ENCODE measurements at regions not wholly inside any gene's neighbourhood (a gene's known extent, or its start where the extent isn't known, plus 50 kb on each side); places are given as distances from the start of the nearest gene placed in this dataset.
A peak's percentile ranks its signal among the peaks of the same experiment; 100 is the strongest.

GRCh38 chr6:15058200-15059061 is 187.4 kb upstream of the JARID2 start:
- DNase-seq: no peak

DNA sequence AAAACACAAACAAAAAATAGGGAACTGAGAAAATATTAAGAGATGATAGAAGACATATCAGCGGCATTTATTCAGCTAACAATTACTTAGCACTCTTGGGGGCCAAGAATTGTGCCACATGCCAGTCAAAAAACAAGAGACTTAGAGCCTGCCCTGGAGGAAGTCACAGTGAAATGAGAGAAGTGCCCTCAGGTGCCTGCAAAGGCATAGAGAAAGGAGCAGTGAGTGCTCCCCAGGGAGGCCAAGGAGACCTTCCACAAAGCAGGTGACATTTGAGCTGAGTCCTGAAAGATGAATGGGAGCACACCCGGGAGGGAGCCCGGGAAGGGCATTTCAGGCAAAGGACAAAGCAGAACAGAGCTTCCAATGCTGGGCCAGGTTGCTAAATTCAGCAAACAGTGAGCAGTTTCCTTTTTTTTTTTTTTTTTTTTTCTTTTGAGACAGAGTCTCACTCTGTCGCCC is 184.7 kb upstream of the JARID2 start:
- peak; percentile 17 to 24 for DNase-seq

GRCh38 chr6:15061908-15062515 is 183.9 kb upstream of the JARID2 start:
- DNase-seq: no peak

- no peak for DNase-seq
Measured at GRCh38 chr6:15062516-15063252, 183.2 kb upstream of the JARID2 start.

- no peak for DNase-seq
Measured at GRCh38 chr6:15063253-15063853, 182.5 kb upstream of the JARID2 start.

DNA sequence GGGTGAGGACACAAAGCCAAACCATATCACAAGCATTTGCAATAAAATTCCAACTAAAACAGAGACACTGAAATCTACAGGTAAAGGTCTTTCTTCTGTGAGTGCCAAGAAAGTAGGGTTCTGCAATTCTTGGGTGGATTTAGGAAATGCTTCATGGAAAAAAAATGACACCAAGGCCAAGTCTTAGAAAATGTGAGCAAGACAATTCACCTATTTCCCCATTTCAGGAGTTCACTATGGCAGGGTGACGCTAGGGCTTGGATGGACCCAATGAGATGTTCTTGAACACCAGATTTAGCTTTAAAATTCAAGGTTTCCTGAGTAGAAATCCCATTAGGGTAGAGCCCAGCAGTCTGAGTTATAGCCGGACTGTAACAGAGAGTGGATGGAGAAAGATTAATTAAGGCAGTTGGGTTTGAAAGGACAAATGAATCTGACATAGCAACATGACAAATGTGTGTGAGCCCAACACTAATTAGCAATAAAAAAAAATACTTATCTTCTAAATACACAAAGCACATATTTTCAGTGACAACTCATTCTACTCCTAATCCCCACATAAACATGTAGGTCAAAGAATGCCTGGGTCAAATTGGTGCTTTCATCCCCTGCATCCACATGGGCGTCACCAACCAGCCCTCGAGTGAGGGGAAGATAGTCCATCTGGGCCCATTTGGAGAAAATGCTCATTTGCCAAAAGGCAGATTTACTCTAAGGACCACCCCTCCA is 180.4 kb upstream of the JARID2 start:
- DNase-seq: no peak

- DNase-seq: no peak
Measured at GRCh38 chr6:15066089-15066758, 179.6 kb upstream of the JARID2 start.

- peak in 1 of 2 experiments; percentile 37 for DNase-seq
Measured at GRCh38 chr6:15073344-15073789, 172.5 kb upstream of the JARID2 start.

DNA sequence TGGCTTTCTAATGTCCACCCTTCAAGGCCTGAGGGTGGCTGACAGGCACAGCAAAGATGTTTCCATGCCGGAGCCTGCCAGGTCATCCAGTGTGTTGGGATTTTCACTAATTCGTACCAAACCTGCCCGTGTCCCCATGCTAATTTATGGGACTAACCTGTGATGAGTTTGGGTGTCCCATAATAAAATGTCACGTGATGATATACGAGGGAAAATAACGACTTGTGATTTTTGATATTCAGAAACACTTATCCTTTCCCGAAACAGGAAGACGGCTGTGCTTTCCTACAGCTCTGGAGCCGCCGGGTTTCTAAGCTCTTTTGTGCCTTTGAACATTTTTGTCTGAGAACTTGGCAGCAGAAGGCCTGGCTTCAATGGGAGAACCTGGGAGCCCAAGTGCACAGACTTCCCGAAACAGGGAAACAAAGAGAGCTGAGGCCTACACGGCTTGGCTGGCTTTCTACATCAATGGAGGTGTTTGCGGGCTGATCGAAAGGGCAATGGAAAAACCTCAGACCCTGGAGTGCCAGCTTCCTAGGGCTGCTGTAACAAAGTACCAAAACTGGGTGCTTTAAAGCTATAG is 171.9 kb upstream of the JARID2 start:
- DNase-seq: no peak

DNA sequence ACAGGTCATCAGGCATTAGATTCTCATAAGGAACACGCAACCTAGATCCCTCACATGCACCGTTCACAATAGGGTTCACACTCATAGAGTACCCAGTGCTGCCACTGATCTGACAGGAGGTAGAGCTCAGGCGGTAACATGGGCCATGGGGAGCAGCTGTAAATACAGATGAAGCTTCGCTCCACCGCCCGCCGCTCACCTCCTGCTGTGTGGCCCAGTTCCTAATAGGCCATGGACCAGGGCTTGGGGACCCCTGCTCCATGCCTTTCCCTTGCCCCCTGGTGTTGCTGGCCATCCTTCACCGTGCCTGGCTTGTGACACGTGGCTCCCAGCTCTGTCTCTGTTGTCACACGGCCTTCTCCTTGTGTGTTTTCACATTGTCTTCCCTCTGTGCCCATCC is 171.1 kb upstream of the JARID2 start:
- DNase-seq: no peak

DNA sequence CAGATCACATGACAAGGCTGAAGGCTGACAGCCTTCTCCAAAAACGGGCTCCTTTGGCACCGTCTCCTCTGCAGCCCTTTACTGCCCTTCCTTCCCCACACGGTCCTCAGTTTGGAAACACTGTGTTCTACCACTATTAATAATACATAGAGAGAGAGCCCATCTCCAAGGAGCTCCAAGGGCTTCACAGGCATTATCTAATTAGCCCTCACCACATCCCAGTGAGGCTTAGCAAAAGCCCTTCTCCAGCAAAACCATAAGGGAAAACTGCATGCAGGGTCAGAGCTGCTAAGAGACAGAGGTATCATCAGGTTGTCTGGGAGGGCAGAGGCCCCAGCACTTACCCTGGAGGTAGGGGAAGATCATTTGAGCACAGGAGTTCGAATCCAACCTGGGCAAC is 169.3 kb upstream of the JARID2 start:
- DNase-seq: no peak

DNA sequence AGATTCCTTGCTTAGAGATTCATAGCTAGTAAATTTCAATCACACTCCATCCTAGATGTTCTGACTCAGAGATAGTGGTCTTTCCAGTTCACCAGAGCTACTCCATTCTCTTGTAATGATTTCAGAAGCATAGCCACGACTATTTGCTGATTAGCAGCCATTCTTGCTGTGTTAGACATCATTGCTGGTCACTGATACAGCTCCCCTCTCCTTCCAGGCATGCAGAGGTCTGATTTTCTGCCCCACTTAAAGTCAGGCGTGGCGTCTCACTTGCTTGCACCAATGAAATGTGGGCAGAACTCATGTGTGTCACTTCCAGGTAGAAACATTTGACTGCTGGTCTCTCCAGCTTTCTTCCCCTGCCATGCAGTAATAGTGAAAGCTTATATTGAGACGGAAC is 168.9 kb upstream of the JARID2 start:
- DNase-seq: no peak

GRCh38 chr6:15077961-15078360 is 167.9 kb upstream of the JARID2 start:
- DNase-seq: peak; percentile 5 to 50

GRCh38 chr6:15079288-15079817 is 166.5 kb upstream of the JARID2 start:
- no peak for DNase-seq

DNA sequence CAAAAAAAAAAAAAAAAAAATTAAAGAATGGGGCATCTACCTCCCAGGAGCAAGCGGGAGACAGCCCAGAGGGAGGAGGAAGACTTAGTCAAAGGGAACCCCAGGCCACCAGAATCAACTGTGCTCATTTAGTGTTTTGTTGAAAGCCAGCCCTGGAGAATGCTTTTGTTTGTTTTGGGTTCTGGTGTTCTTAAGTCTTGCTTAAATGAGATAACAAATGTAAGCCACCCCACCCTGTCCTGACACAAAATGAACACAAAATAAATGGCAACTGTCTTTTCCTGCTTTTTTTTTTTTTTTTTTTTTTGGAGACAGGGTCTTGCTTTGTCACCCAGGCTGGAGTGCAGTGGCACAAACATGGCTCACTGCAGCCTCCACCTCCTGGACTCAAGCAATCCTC is 165.0 kb upstream of the JARID2 start:
- no peak for DNase-seq

DNA sequence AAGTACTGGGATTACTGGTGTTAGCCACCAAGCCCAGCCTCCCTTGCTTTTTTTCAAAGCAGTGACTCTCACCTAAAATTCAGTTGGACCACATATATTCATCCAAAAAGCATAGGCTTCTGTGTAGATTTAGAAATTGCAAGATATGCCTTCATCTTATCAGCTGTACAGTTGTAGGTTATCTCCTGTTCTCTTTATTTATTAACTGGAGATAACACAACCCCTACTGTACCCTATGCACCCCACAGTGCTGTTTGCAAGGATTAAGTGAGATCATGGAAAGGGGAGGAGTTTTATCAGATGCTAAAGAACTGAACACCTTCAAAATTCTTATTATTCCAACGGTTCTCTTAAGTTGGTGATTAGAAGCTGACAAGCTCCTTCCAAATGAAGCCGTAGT is 164.4 kb upstream of the JARID2 start:
- DNase-seq: no peak

- DNase-seq: no peak
Measured at GRCh38 chr6:15082708-15083107, 163.2 kb upstream of the JARID2 start.

DNA sequence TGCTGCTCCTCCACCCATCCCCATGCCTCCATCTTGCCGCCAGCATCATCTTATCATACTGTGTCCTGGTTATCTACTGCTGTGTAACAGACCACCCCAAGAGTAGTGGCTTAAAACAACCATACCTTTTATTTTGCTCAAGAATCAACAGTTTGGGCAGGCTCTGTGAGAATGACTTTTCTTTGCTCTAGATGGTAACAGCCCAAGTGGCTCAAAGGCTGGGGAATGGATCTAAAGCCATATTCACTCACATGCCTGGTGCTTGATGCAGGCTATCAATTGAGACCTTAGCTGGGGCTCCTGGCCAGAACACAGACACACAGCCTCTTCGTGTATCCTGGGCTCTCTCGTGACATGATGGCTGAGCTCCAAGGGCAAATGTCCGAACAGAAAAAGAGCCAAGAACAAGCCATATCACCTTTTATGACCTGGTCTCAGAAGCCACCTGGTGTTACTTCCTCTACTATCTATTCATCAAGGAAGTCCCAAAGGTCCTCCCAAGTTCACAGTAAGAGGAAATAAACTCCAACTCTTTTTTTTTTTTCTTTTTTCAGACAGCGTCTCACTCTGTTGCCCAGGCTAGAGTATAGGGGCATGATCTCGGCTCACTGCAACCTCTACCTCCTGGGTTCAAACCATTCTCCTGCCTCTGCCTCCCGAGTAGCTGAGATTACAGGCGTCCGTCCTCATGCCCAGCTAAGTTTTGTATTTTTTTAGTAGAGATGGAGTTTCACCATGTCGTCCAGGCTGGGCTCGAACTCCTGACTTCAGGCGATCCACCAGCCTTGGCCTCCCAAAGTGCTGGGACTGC is 159.3 kb upstream of the JARID2 start:
- no peak for DNase-seq

DNA sequence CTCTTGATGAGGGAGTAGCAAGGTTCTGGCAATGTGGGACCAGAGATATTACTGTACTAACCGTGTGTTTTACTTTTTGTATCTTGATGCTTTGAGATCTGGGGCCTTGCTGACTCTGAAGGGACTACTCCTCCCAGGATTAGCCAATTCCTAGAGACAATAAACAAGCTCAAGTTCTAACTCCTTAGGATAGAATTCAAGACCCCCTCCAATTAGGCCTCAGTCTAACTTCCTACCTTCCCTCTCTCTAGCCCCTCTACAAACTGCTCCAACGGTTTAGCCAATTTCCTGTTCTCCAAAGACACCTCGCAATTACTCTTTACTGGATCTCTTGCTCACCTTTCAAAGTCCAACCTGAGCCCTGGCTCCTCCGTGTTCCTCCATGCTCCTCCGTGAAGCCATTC is 158.7 kb upstream of the JARID2 start:
- DNase-seq: no peak

DNA sequence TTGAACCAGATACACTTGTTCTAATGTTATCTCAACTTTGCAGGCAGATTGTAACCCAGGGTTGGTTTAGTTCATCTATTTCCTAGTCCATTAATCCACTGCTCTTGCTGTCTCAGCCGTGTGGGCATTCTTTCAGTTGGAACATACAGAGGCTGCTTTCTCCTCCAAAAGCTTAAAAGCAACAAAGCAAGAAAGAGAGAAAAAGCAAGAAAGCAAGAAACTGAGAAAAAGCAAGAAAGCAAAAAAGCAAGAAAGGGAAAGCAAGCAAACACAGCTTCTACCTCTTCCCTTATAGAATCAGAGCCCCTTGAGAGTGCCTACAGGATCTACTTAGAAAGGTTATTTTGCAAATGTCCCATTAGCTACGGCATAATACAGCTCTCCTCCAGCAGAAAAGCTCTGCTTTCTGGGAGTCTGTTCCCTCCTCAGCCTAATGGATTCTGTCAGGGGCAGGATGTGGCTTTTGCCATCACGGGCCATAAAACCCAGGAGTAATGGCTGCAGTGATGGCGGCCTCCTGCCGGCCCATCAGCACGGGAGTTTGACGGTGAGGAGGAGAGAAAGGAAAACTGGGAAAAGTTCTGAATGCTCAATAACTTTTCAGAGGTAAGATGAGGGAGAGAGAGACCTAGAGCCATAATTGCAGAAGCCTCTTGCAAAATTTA is 156.8 kb upstream of the JARID2 start:
- peak; percentile 12 to 42 for DNase-seq
